Neural progenitor cell (in vitro differentiated cells): ENCODE measurements at regions not wholly inside any gene's neighbourhood (a gene's known extent, or its start where the extent isn't known, plus 50 kb on each side); places are given as distances from the start of the nearest gene placed in this dataset.

Source experiments
- DNase-seq: peaks from one replicate; pipeline ENCODE4 v3.0.0-alpha.2; 2016; ENCODE audit warnings: low spot score
- H2AFZ ChIP-seq: fragments of 200-600 bp; sonication (generic); replicated peaks from 2 replicates; pipeline ENCODE4 v1.6.1; 2016; ENCODE audit warnings: antibody characterized with exemption
- H3F3A ChIP-seq: fragments of 200-600 bp; sonication (generic); 2 replicates; pipeline ENCODE4 v1.6.1; 2016; ENCODE audit warnings: antibody characterized with exemption, low read depth
- H3K27ac ChIP-seq: fragments of 200-600 bp; sonication (generic); 2 replicates; pipeline ENCODE4 v1.5.1; 2016; ENCODE audit warnings: mild to moderate bottlenecking
- H3K27me3 ChIP-seq: fragments of 200-600 bp; sonication (generic); 2 replicates; pipeline ENCODE4 v1.6.1; 2016; ENCODE audit warnings: mild to moderate bottlenecking, moderate library complexity
- H3K36me3 ChIP-seq: fragments of 200-600 bp; sonication (generic); 2 replicates; pipeline ENCODE4 v1.5.1; 2016
- H3K4me1 ChIP-seq: fragments of 200-600 bp; sonication (generic); 2 replicates; pipeline ENCODE4 v1.6.1; 2016; ENCODE audit warnings: mixed run types
- H3K4me2 ChIP-seq: fragments of 200-600 bp; sonication (generic); 2 replicates; pipeline ENCODE4 v1.6.1; 2016
- H3K4me3 ChIP-seq: fragments of 200-600 bp; sonication (generic); 2 replicates; pipeline ENCODE4 v1.5.1; 2016
- H3K79me2 ChIP-seq: fragments of 200-600 bp; sonication (generic); 2 replicates; pipeline ENCODE4 v1.6.1; 2016; ENCODE audit warnings: low read depth
- H3K9ac ChIP-seq: fragments of 200-600 bp; sonication (generic); 2 replicates; pipeline ENCODE4 v1.6.1; 2016
- H3K9me3 ChIP-seq: fragments of 200-600 bp; sonication (generic); 2 replicates; pipeline ENCODE4 v1.5.1; 2016; ENCODE audit warnings: low read depth
- H4K20me1 ChIP-seq: fragments of 200-600 bp; sonication (generic); 2 replicates; pipeline ENCODE4 v1.6.1; 2016; ENCODE audit warnings: low read depth
- H3K27ac Mint-ChIP-seq: 3 replicates; pipeline ENCODE4 v1.8.0; 2021; ENCODE audit warnings: mixed read lengths
- H3K27me3 Mint-ChIP-seq: 2 replicates; pipeline ENCODE4 v1.8.0; 2022; ENCODE audit warnings: low read depth, mild to moderate bottlenecking, inconsistent platforms, moderate library complexity, mixed read lengths; ENCODE audit not compliant: insufficient read depth
- H3K36me3 Mint-ChIP-seq: 3 replicates; pipeline ENCODE4 v1.8.0; 2021; ENCODE audit warnings: mixed read lengths
- H3K4me1 Mint-ChIP-seq: 3 replicates; pipeline ENCODE4 v1.8.0; 2021; ENCODE audit warnings: mixed read lengths
- H3K4me3 Mint-ChIP-seq: 3 replicates; pipeline ENCODE4 v1.8.0; 2021; ENCODE audit warnings: mild to moderate bottlenecking, moderate library complexity, mixed read lengths
- H3K9me3 Mint-ChIP-seq: 3 replicates; pipeline ENCODE4 v1.8.0; 2020; ENCODE audit warnings: mixed read lengths
- EZH2 ChIP-seq: fragments of 200-600 bp; sonication (generic); IDR thresholded peaks from 2 replicates; pipeline ENCODE4 v1.6.1; 2017; ENCODE audit warnings: antibody characterized with exemption, mild to moderate bottlenecking, moderate library complexity
- EZH2phosphoT487 ChIP-seq: fragments of 200-600 bp; sonication (generic); IDR thresholded peaks from 2 replicates; pipeline ENCODE4 v1.6.1; 2017; ENCODE audit warnings: antibody characterized with exemption
- TF ChIP-seq, protein P1 (sequence below): fragments of 200-600 bp; sonication (generic); IDR thresholded peaks from 2 replicates; pipeline ENCODE4 v1.5.1; 2017; ENCODE audit warnings: antibody characterized with exemption, mild to moderate bottlenecking

DNA sequence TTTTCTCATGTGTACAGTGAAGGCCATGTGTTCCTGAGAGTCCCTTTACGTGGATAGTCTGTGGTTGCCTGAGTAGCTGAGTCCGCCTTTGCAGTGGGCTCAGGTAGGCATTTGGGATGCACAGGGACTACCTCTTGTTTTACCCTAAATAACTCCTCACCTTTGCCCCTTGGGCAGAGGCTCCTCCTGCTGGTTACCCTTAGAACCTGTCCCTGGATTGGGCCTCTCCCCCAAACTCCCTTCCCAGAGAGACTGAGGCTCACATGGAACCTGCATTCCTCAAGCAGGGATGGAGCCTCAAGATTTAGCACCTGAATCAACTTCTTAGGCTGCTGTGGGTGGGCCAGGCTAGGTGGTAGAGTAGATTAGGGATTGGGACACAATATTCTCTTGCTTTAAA, 111.7 kb downstream of the FOXD2 start:
- no peaks in the 10 kb centered on the region for H3F3A ChIP-seq
- Mint-ChIP-seq H3K27ac (no peak overlapping the region), H3K36me3 (no peaks in the 10 kb centered on the region), H3K4me3 (no peak overlapping the region), H3K4me1 (peaks cover 21% of the 10 kb centered on the region), H3K27me3 (peaks cover 14% of the 10 kb centered on the region), H3K9me3 (no peaks in the 10 kb centered on the region)
- H3K4me2 ChIP-seq: no peak overlapping the region
- H4K20me1 ChIP-seq: no peaks in the 10 kb centered on the region
- H3K27ac ChIP-seq: no peak overlapping the region
- no peak overlapping the region for H3K9ac ChIP-seq
- no peaks in the 10 kb centered on the region for H3K27me3 ChIP-seq
- no peak for DNase-seq
- no peak overlapping the region for H2AFZ ChIP-seq
- no peaks in the 10 kb centered on the region for H3K9me3 ChIP-seq
- H3K79me2 ChIP-seq: no peaks in the 10 kb centered on the region
- peaks cover 24% of the 10 kb centered on the region for H3K4me1 ChIP-seq
- H3K36me3 ChIP-seq: no peaks in the 10 kb centered on the region
- no peak overlapping the region for H3K4me3 ChIP-seq
- TF ChIP-seq, protein P1, sequence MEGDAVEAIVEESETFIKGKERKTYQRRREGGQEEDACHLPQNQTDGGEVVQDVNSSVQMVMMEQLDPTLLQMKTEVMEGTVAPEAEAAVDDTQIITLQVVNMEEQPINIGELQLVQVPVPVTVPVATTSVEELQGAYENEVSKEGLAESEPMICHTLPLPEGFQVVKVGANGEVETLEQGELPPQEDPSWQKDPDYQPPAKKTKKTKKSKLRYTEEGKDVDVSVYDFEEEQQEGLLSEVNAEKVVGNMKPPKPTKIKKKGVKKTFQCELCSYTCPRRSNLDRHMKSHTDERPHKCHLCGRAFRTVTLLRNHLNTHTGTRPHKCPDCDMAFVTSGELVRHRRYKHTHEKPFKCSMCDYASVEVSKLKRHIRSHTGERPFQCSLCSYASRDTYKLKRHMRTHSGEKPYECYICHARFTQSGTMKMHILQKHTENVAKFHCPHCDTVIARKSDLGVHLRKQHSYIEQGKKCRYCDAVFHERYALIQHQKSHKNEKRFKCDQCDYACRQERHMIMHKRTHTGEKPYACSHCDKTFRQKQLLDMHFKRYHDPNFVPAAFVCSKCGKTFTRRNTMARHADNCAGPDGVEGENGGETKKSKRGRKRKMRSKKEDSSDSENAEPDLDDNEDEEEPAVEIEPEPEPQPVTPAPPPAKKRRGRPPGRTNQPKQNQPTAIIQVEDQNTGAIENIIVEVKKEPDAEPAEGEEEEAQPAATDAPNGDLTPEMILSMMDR: no peak
- TF ChIP-seq EZH2 (no peak), EZH2phosphoT487 (no peak)

DNA sequence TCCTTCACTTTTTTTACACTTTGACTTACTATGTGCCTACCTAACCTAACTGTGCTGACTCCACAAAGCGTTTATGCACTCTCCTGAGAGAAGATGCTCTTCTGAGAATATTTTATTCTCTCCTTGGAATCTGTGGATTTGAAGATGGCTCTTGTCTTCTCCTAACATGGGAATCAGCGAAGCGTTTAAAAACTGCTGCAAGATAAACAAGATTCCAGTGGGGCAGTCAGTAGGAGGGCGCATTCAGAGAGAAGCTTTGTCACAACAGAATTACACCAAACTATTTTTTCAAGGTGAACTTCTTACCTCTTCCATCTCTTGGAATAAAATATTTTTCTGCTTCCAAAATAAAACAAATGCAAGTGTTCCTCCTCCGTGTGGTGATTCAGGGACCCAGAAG, 113.1 kb downstream of the FOXD2 start:
- TF ChIP-seq EZH2 (no peak), EZH2phosphoT487 (no peak)
- TF ChIP-seq, protein P1: no peak
- H3K4me2 ChIP-seq: no peak overlapping the region
- H3K27ac ChIP-seq: no peak overlapping the region
- no peaks in the 10 kb centered on the region for H3K27me3 ChIP-seq
- H3K4me1 ChIP-seq: peaks cover 24% of the 10 kb centered on the region
- H2AFZ ChIP-seq: no peak overlapping the region
- no peak overlapping the region for H3K9ac ChIP-seq
- DNase-seq: no peak
- H3K27ac Mint-ChIP-seq: no peak overlapping the region
- H3K27me3 Mint-ChIP-seq: peaks cover 14% of the 10 kb centered on the region
- no peaks in the 10 kb centered on the region for H3K36me3 ChIP-seq
- no peak overlapping the region for H3K4me3 Mint-ChIP-seq
- H3K4me3 ChIP-seq: no peak overlapping the region
- peaks cover 21% of the 10 kb centered on the region for H3K4me1 Mint-ChIP-seq
- no peaks in the 10 kb centered on the region for H3K36me3 Mint-ChIP-seq
- H3K9me3 ChIP-seq: no peaks in the 10 kb centered on the region
- H3K79me2 ChIP-seq: no peaks in the 10 kb centered on the region
- H3F3A ChIP-seq: no peaks in the 10 kb centered on the region
- H3K9me3 Mint-ChIP-seq: no peaks in the 10 kb centered on the region
- no peaks in the 10 kb centered on the region for H4K20me1 ChIP-seq

DNA sequence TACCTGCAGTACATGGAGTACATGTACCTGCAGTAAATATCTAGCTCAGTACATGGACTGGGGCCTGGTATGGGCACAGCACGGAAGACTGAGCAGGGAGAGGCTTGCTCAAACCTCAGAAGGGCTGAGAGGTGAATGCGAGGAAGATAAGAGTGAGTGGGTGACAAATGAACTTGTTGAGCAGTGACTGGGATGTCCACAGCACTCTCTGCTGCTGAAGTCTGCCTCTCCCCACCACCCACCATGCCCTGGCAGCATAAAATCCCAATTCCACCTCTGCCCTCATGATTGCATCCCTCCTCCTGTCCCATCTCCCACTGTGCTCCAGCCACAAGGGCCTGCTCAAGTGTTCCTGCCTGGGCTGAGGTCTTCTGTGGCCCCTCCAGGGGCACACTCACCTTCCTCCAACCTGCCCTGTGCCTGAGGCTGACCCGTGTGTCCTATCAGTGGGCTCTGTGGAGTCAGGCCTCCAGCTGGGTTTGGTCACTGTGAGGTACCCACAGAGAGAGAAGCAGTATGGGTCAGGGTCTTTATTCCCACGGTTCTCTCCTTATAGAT, 114.2 kb downstream of the FOXD2 start:
- Mint-ChIP-seq H3K9me3 (no peaks in the 10 kb centered on the region), H3K4me3 (no peak overlapping the region), H3K27ac (no peak overlapping the region), H3K36me3 (no peaks in the 10 kb centered on the region), H3K4me1 (peaks cover 20% of the 10 kb centered on the region), H3K27me3 (peaks cover 10% of the 10 kb centered on the region)
- Histone ChIP-seq H3K27me3 (no peaks in the 10 kb centered on the region), H3F3A (no peaks in the 10 kb centered on the region), H3K9me3 (no peaks in the 10 kb centered on the region), H3K36me3 (no peaks in the 10 kb centered on the region), H3K27ac (no peak overlapping the region), H3K4me2 (no peak overlapping the region), H3K4me3 (no peak overlapping the region), H3K9ac (no peak overlapping the region), H2AFZ (no peak overlapping the region), H3K4me1 (peaks cover 24% of the 10 kb centered on the region), H3K79me2 (no peaks in the 10 kb centered on the region), H4K20me1 (no peaks in the 10 kb centered on the region)
- TF ChIP-seq EZH2: no peak
- TF ChIP-seq, protein P1: no peak
- no peak for TF ChIP-seq EZH2phosphoT487
- no peak for DNase-seq
